Fibroblast of the aortic adventitia (primary cell): ENCODE measurements at regions not wholly inside any gene's neighbourhood (a gene's known extent, or its start where the extent isn't known, plus 50 kb on each side); places are given as distances from the start of the nearest gene placed in this dataset.

Experiments used
- DNase-seq: peaks from one replicate; pipeline ENCODE4 v3.0.0-alpha.2; 2010; ENCODE audit warnings: low read depth
- H3K4me3 ChIP-seq: 2 replicates; pipeline ENCODE4 v1.5.1; 2011; ENCODE audit warnings: low read depth, mild to moderate bottlenecking, control low read depth, low read length, moderate library complexity
- CTCF ChIP-seq: IDR thresholded peaks from 2 replicates; pipeline ENCODE4 v1.5.1; 2011; ENCODE audit warnings: mild to moderate bottlenecking, low read length, control low read depth, inconsistent platforms; ENCODE audit not compliant: insufficient read depth

- no peak for DNase-seq
- H3K4me3 ChIP-seq: no peak overlapping the region
- TF ChIP-seq CTCF: no peak
Observed at GRCh38 chr2:111219285-111219684, 98.6 kb downstream of the BCL2L11 start.

- TF ChIP-seq CTCF: no peak
- DNase-seq: no peak
- H3K4me3 ChIP-seq: no peak overlapping the region
Observed at GRCh38 chr2:111219734-111220505, 99.2 kb downstream of the BCL2L11 start.

GRCh38 chr2:111220962-111221361 lies 100.2 kb downstream of the BCL2L11 start:
- no peak for TF ChIP-seq CTCF
- H3K4me3 ChIP-seq: no peak overlapping the region
- DNase-seq: no peak

GRCh38 chr2:111221701-111222100 lies 101.0 kb downstream of the BCL2L11 start:
- no peak for TF ChIP-seq CTCF
- no peak overlapping the region for H3K4me3 ChIP-seq
- DNase-seq: no peak

- no peak for DNase-seq
- H3K4me3 ChIP-seq: no peak overlapping the region
- TF ChIP-seq CTCF: no peak
Observed at GRCh38 chr2:111222204-111222866, 101.6 kb downstream of the BCL2L11 start.

- no peak for DNase-seq
- TF ChIP-seq CTCF: no peak
- no peak overlapping the region for H3K4me3 ChIP-seq
Observed at GRCh38 chr2:111225856-111226255, 105.1 kb downstream of the BCL2L11 start.
